GM12878 (cell line): ENCODE measurements at regions not wholly inside any gene's neighbourhood (a gene's known extent, or its start where the extent isn't known, plus 50 kb on each side); places are given as distances from the start of the nearest gene placed in this dataset.

Experiments used
- ATAC-seq: fragments of 200-7000 bp; cut with Tn5 transposase; 3 replicates; pipeline ENCODE4 v1.9.1; 2020; ENCODE audit warnings: mild to moderate bottlenecking, moderate library complexity
- BruUV-seq: library from RNA; stranded (reverse); fragments of 400-500 nt; replicated peaks from 2 replicates; lab custom pipeline; 2021; lab: Mats Ljungman, UMichigan
- CTCF ChIA-PET: fragments of 300-600 bp; sonication (Branson Sonifier 250); formaldehyde crosslinking; extraction: SDS; loops from one replicate; lab custom pipeline; 2021; ENCODE audit warnings: inconsistent platforms; lab: Yijun Ruan, JAX
- POLR2A ChIA-PET: fragments of 350-600 bp; formaldehyde crosslinking; extraction: SDS; loops from one replicate; lab custom pipeline; 2021; ENCODE audit warnings: inconsistent platforms; lab: Charles Lee
- RAD21 ChIA-PET: fragments of 300-600 bp; sonication (Branson Sonifier 250); formaldehyde crosslinking; loops from one replicate; lab custom pipeline; 2023; ENCODE audit warnings: antibody characterized with exemption; ENCODE audit not compliant: unreplicated experiment; lab: Charles Lee
- SMC1A ChIA-PET: fragments of 300-600 bp; sonication (Branson Sonifier 250); formaldehyde crosslinking; loops from one replicate; lab custom pipeline; 2023; ENCODE audit not compliant: unreplicated experiment, uncharacterized antibody; lab: Charles Lee
- DNase-seq: peaks from one replicate; pipeline ENCODE4 v3.0.0-alpha.2; 2011; ENCODE audit warnings: low read depth, low spot score
- FAIRE-seq: peaks from 3 replicates; lab custom pipeline; 2011; peaks lifted over from hg19 to GRCh38; lab: Jason Lieb, UNC
- H2AFZ ChIP-seq: 2 replicates; pipeline ENCODE4 v1.6.0; 2011; ENCODE audit warnings: low read depth, low read length, control low read depth; ENCODE audit not compliant: control insufficient read depth
- H3K27ac ChIP-seq: 2 replicates; pipeline ENCODE4 v1.5.1; 2011; ENCODE audit warnings: control low read depth; ENCODE audit not compliant: control insufficient read depth, insufficient read depth
- H3K27me3 ChIP-seq, 2 experiments: replicated peaks in 1 of 2; 2 replicates each; pipeline versions ENCODE4 v1.6.0 to v1.6.1; 2011; ENCODE audit warnings: low read length in 1 of 2; ENCODE audit not compliant: control insufficient read depth in 2 of 2, insufficient read depth in 2 of 2
- H3K36me3 ChIP-seq, 2 experiments: 2 replicates each; pipeline ENCODE4 v1.5.1; 2011; ENCODE audit warnings: low read length in 1 of 2; ENCODE audit not compliant: control insufficient read depth in 2 of 2, insufficient read depth in 2 of 2
- H3K4me1 ChIP-seq: 2 replicates; pipeline ENCODE4 v1.6.1; 2011; ENCODE audit warnings: mild to moderate bottlenecking, low read length, moderate library complexity, mixed read lengths; ENCODE audit not compliant: control insufficient read depth, insufficient read depth
- H3K4me2 ChIP-seq: 2 replicates; pipeline ENCODE4 v1.6.0; 2011; ENCODE audit warnings: control low read depth; ENCODE audit not compliant: control insufficient read depth, insufficient read depth
- H3K4me3 ChIP-seq: fragments of 200-600 bp; sonication (generic); 2 replicates; pipeline ENCODE4 v1.5.1; 2016
- H3K79me2 ChIP-seq: 2 replicates; pipeline ENCODE4 v1.6.0; 2011; ENCODE audit warnings: low read length; ENCODE audit not compliant: control insufficient read depth, insufficient read depth
- H3K9ac ChIP-seq: 2 replicates; pipeline ENCODE4 v1.8.0; 2011; ENCODE audit warnings: low read length, control low read depth, mixed read lengths; ENCODE audit not compliant: control insufficient read depth, insufficient read depth
- H3K9me3 ChIP-seq: replicated peaks from 3 replicates; pipeline ENCODE4 v1.5.1; 2011; ENCODE audit warnings: mild to moderate bottlenecking, low read length; ENCODE audit not compliant: control insufficient read depth, insufficient read depth
- H4K20me1 ChIP-seq: 2 replicates; pipeline ENCODE4 v1.6.0; 2011; ENCODE audit not compliant: control insufficient read depth, insufficient read depth
- BACH1 ChIP-seq: fragments of 450-650 bp; IDR thresholded peaks from 2 replicates; pipeline ENCODE4 v1.6.1; 2017; ENCODE audit warnings: mild to moderate bottlenecking, borderline replicate concordance
- BRCA1 ChIP-seq: IDR thresholded peaks from 2 replicates; pipeline ENCODE4 v1.6.1; 2011; ENCODE audit warnings: low read depth, low read length, improper control_type of control experiment
- CHD4 ChIP-seq: fragments of 200-600 bp; sonication (generic); IDR thresholded peaks from 2 replicates; pipeline ENCODE4 v1.6.1; 2016; ENCODE audit warnings: mild to moderate bottlenecking
- DPF2 ChIP-seq: fragments of 450-650 bp; IDR thresholded peaks from 2 replicates; pipeline ENCODE4 v1.6.1; 2017; ENCODE audit warnings: mild to moderate bottlenecking
- FOXM1 ChIP-seq: IDR thresholded peaks from 2 replicates; pipeline ENCODE4 v1.6.1; 2012; ENCODE audit warnings: low read depth, mild to moderate bottlenecking, inconsistent platforms, low read length, moderate library complexity
- JUNB ChIP-seq: IDR thresholded peaks from 2 replicates; pipeline ENCODE4 v1.6.1; 2016; ENCODE audit warnings: antibody characterized with exemption, mild to moderate bottlenecking
- KLF5 ChIP-seq: fragments of 450-650 bp; IDR thresholded peaks from 2 replicates; pipeline ENCODE4 v1.6.1; 2014; ENCODE audit warnings: mild to moderate bottlenecking; ENCODE audit not compliant: partially characterized antibody
- MEF2A ChIP-seq: IDR thresholded peaks from 2 replicates; pipeline ENCODE4 v1.6.1; 2011; ENCODE audit warnings: low read depth, mild to moderate bottlenecking, low read length, moderate library complexity; ENCODE audit not compliant: insufficient read depth
- PAX8 ChIP-seq: fragments of 450-650 bp; IDR thresholded peaks from 2 replicates; pipeline ENCODE4 v1.6.1; 2017; ENCODE audit warnings: mild to moderate bottlenecking, moderate library complexity
- SMARCA5 ChIP-seq: fragments of 450-650 bp; IDR thresholded peaks from 2 replicates; pipeline ENCODE4 v1.6.1; 2017; ENCODE audit warnings: mild to moderate bottlenecking
- SUPT20H ChIP-seq: IDR thresholded peaks from 2 replicates; pipeline ENCODE4 v1.6.1; 2011; ENCODE audit warnings: low read depth, mild to moderate bottlenecking, low read length, moderate library complexity, borderline replicate concordance; ENCODE audit not compliant: control insufficient read depth
- ZBED1 ChIP-seq: IDR thresholded peaks from 2 replicates; pipeline ENCODE4 v1.6.1; 2016; ENCODE audit warnings: borderline replicate concordance
- ZBTB11 ChIP-seq: fragments of 450-650 bp; formaldehyde crosslinking; IDR thresholded peaks from 2 replicates; pipeline ENCODE4 v1.5.0; 2022; ENCODE audit warnings: mild to moderate bottlenecking, missing genetic modification characterization
- ZNF384 ChIP-seq: IDR thresholded peaks from 2 replicates; pipeline ENCODE4 v1.6.1; 2012; ENCODE audit warnings: low read depth, mild to moderate bottlenecking, low read length, improper control_type of control experiment, borderline replicate concordance
- ZNF592 ChIP-seq: fragments of 450-650 bp; IDR thresholded peaks from 2 replicates; pipeline ENCODE4 v1.6.1; 2017; ENCODE audit warnings: mild to moderate bottlenecking, moderate library complexity
- in situ Hi-C: fragments of 300-500 bp; cut with MboI; formaldehyde crosslinking; loops from 9 replicates; pipeline ENCODE4 v1.14.3; 2018; ENCODE audit warnings: mixed read lengths
- intact Hi-C: fragments of 100-400 bp; cut with micrococcal nuclease; formaldehyde crosslinking; loops from one replicate; pipeline ENCODE4 v1.14.2; 2022; ENCODE audit not compliant: unreplicated experiment

- Histone ChIP-seq H3K27me3 (no peaks in the 10 kb centered on the region), H3K79me2 (no peaks in the 10 kb centered on the region), H3K36me3 (no peaks in the 10 kb centered on the region), H3K4me3 (no peak overlapping the region)
- FAIRE-seq = no peak
- TF ChIP-seq MEF2A (no peak), DPF2 (no peak), KLF5 (no peak), ZBTB11 (CRISPR knock-in tag) (no peak), ZNF592 (no peak), SMARCA5 (no peak), BRCA1 (no peak), ZBED1 (no peak), SUPT20H (no peak), BACH1 (no peak), JUNB (no peak), FOXM1 (no peak), ZNF384 (no peak), CHD4 (no peak), PAX8 (no peak)
- TF ChIP-seq, all 136 proteins: peak for 0
- SMC1A ChIA-PET = no interaction called here
- no peaks in the 10 kb centered on the region for H3K9me3 ChIP-seq
- no peak for DNase-seq
- BruUV-seq = no TSS peak
- no peaks in the 10 kb centered on the region for H3K4me1 ChIP-seq
- no peaks in the 10 kb centered on the region for H4K20me1 ChIP-seq
- no peak overlapping the region for H3K4me2 ChIP-seq
- H3K27ac ChIP-seq = no peak overlapping the region
- POLR2A ChIA-PET = no interaction called here
- H2AFZ ChIP-seq = no peak overlapping the region
- CTCF ChIA-PET = no interaction called here
- ATAC-seq = no peak
- RAD21 ChIA-PET = no interaction called here
- intact Hi-C loops = no loop called here
- no peak overlapping the region for H3K9ac ChIP-seq
- in situ Hi-C loops = no loop called here
Observed at GRCh38 chr4:11876104-11876503, 447.4 kb upstream of the HS3ST1 start.
